Lung (tissue), 11 donors: ENCODE measurements at regions not wholly inside any gene's neighbourhood (a gene's known extent, or its start where the extent isn't known, plus 50 kb on each side); places are given as distances from the start of the nearest gene placed in this dataset.
A peak's percentile ranks its signal among the peaks of the same experiment; 100 is the strongest.

ENCODE experiments used
- ATAC-seq: fragments of 200-7000 bp; cut with Tn5 transposase; one replicate; pipeline ENCODE4 v1.9.1; 2020; ENCODE audit warnings: moderate number of reproducible peaks; ENCODE audit not compliant: insufficient read depth, low FRiP score
- DNase-seq, 3 donors: peaks; one replicate each; pipeline ENCODE4 v3.0.0-alpha.2; 2013 to 2017
- H3K27ac ChIP-seq, 2 donors: one replicate each; pipeline ENCODE4 v1.5.1; 2013; ENCODE audit warnings: mild to moderate bottlenecking in 2 of 2, moderate library complexity in 2 of 2, control low read depth in 1 of 2, inconsistent platforms in 1 of 2, low read depth in 1 of 2, low read length in 1 of 2
- H3K27me3 ChIP-seq, 3 donors: one replicate each; pipeline ENCODE4 v1.5.1; 2013; ENCODE audit warnings: low read length in 2 of 3; ENCODE audit not compliant: control insufficient read depth in 3 of 3, insufficient read depth in 3 of 3
- H3K36me3 ChIP-seq, 4 donors: one replicate each; pipeline ENCODE4 v1.5.1; 2013; ENCODE audit warnings: low read length in 4 of 4, mild to moderate bottlenecking in 1 of 4, moderate library complexity in 1 of 4; ENCODE audit not compliant: control insufficient read depth in 4 of 4, insufficient read depth in 4 of 4
- H3K4me1 ChIP-seq, 5 donors: one replicate each; pipeline ENCODE4 v1.5.1; 2013; ENCODE audit warnings: low read length in 5 of 5, mild to moderate bottlenecking in 2 of 5, moderate library complexity in 1 of 5; ENCODE audit not compliant: control insufficient read depth in 5 of 5, insufficient read depth in 5 of 5
- H3K4me3 ChIP-seq: one replicate; pipeline ENCODE4 v1.5.1; 2013; ENCODE audit warnings: mild to moderate bottlenecking, control low read depth, moderate library complexity
- H3K9ac ChIP-seq, 2 donors: one replicate each; pipeline ENCODE4 v1.5.1; 2013; ENCODE audit warnings: low read length in 2 of 2, control low read depth in 1 of 2; ENCODE audit not compliant: insufficient read depth in 1 of 2
- H3K9me3 ChIP-seq, 4 donors: one replicate each; pipeline ENCODE4 v1.5.1; 2013; ENCODE audit warnings: low read length in 3 of 4, mild to moderate bottlenecking in 1 of 4, moderate library complexity in 1 of 4; ENCODE audit not compliant: control insufficient read depth in 4 of 4, insufficient read depth in 3 of 4
- CTCF ChIP-seq: IDR thresholded peaks from 2 replicates; pipeline ENCODE4 v1.5.1; 2012; ENCODE audit warnings: mild to moderate bottlenecking; ENCODE audit errors: control extremely low read depth, extremely low read depth
- WGBS, 2 donors: extraction: QIAGEN DNeasy Blood & Tissue Kit; methylation state at CpG; one replicate each; pipeline ENCODE4 v1.1.7; 2013; 5-methylcytosine and 5-hydroxymethylcytosine counted together
- donor health status: control.
- donor health status: control.
- donor health status: Bipolar disorder and iron deficiency.
- donor health status: healthy.
- donor health status: DM: yes; HTN: yes; CAD: no.

DNA sequence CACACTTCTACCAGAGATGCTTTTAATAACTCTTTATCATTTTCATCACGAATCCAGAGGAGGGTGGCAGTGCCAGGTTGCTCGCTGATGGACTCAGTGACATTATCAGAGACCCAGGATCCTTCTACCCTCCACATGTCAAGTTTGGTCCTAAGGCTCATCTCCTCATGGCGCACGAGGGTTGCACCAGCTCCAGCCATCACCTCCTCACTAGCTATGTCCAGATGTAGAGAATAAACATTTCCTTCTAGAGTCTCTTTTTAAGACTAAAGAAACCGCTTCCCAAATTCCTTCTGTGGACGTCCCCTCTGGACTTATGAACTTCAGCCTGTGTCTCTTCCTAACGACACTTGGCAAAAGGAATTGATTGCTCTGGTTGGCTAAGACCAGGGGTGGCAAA lies 178.7 kb downstream of the BMP7 start:
- Histone ChIP-seq H3K9ac (no peak overlapping the region), H3K9me3 (peaks cover 0 to 7% (median 1%) of the 10 kb centered on the region in 4 donors), H3K27ac (no peak overlapping the region), H3K36me3 (no peaks in the 10 kb centered on the region), H3K27me3 (peaks cover 0 to 5% (median 3%) of the 10 kb centered on the region in 3 donors), H3K4me3 (no peak overlapping the region), H3K4me1 (no peaks in the 10 kb centered on the region)
- no peak for TF ChIP-seq CTCF
- 85 to 89% methylated on average over 7 of the region's 7 CpGs for WGBS, 2 donors
- DNase-seq = no peak
- ATAC-seq = no peak

DNA sequence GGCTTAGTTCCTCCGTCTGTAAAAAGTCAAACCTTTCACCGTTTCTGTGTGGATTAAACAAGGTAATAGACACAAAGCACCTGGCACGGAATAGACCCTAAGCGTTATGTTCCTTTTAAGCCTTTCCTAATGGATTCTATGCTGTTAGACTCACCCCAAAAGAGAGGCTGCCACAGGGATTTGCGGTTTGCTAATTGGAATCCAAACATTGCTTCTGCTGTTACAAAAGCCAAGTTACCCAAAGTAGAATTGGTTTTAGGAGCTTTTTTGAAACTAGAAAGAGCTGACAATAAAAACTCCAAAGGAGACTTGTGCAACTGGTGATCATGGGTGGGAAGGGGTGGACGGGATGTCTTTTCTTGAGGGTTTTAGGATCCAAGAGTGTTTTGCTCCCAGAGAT lies 178.0 kb downstream of the BMP7 start:
- Histone ChIP-seq H3K36me3 (no peaks in the 10 kb centered on the region), H3K27ac (no peak overlapping the region), H3K27me3 (no peaks in the 10 kb centered on the region), H3K9me3 (peaks cover 0 to 4% (median 1%) of the 10 kb centered on the region in 4 donors), H3K4me3 (no peak overlapping the region), H3K4me1 (no peaks in the 10 kb centered on the region), H3K9ac (no peak overlapping the region)
- 58 to 61% methylated on average over 6 of the region's 6 CpGs for WGBS, 2 donors
- DNase-seq (no peak), ATAC-seq (no peak)
- TF ChIP-seq CTCF = no peak

GRCh38 chr20:57089699-57090144 lies 176.7 kb downstream of the BMP7 start:
- 16 to 23% methylated on average over 12 of the region's 12 CpGs for whole genome bisulfite sequencing, 2 donors

More at GRCh38 chr20:57089699-57090144, 176.7 kb downstream of the BMP7 start:
- Histone ChIP-seq H3K9me3 (peaks cover 0 to 4% (median 1%) of the 10 kb centered on the region in 4 donors), H3K4me3 (no peak overlapping the region), H3K9ac (no peak overlapping the region), H3K27ac (no peak overlapping the region), H3K36me3 (no peaks in the 10 kb centered on the region), H3K4me1 (no peaks in the 10 kb centered on the region), H3K27me3 (no peaks in the 10 kb centered on the region)
- DNase-seq (peak; percentile 61 to 80 (median 64)), ATAC-seq (no peak)
- TF ChIP-seq CTCF = peak; percentile 16
